22Rv1 (cell line): ENCODE measurements at regions not wholly inside any gene's neighbourhood (a gene's known extent, or its start where the extent isn't known, plus 50 kb on each side); places are given as distances from the start of the nearest gene placed in this dataset.
"Not testable (repeated sequence)": the region's sequence is repeated elsewhere in the genome, so short reads cannot be mapped to it uniquely, and the experiment has no call there.

Source experiments
- ZFX ChIP-seq: fragments of 450-650 bp; IDR thresholded peaks from 2 replicates; pipeline ENCODE4 v1.6.1; 2017; ENCODE audit warnings: antibody characterized with exemption, borderline replicate concordance
- TF ChIP-seq, protein P1 (sequence below): fragments of 450-650 bp; IDR thresholded peaks from 2 replicates; pipeline ENCODE4 v1.5.1; 2017; ENCODE audit warnings: mild to moderate bottlenecking

DNA sequence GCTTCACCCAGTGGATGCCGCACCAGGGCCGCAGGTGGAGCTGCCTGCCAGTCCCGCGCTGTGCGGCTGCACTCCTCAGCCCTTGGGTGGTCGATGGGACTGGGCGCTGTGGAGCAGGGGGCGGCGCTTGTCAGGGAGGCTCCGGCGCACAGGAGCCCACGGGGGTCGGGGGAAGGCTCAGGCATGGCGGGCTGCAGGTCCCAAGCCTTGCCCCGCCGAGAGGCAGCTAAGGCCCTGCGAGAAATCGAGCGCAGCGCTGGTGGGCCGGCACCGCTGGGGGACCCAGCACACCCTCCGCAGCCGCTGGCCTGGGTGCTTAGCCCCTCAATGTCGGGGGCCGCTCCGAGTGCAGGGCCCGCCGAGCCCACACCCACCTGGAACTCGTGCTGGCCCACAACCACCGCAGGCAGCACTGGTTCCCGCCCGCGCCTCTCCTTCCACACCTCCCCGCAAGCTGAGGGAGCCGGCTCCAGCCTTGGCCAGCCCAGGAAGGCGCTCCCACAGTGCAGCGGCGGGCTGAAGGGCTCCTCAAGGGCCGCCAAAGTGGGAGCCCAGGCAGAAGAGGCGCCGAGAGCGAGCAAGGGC is 725.5 kb upstream of the CA10 start:
- not testable (repeated sequence) for TF ChIP-seq ZFX
- TF ChIP-seq, protein P1, sequence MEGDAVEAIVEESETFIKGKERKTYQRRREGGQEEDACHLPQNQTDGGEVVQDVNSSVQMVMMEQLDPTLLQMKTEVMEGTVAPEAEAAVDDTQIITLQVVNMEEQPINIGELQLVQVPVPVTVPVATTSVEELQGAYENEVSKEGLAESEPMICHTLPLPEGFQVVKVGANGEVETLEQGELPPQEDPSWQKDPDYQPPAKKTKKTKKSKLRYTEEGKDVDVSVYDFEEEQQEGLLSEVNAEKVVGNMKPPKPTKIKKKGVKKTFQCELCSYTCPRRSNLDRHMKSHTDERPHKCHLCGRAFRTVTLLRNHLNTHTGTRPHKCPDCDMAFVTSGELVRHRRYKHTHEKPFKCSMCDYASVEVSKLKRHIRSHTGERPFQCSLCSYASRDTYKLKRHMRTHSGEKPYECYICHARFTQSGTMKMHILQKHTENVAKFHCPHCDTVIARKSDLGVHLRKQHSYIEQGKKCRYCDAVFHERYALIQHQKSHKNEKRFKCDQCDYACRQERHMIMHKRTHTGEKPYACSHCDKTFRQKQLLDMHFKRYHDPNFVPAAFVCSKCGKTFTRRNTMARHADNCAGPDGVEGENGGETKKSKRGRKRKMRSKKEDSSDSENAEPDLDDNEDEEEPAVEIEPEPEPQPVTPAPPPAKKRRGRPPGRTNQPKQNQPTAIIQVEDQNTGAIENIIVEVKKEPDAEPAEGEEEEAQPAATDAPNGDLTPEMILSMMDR: not testable (repeated sequence)
